GM21786 (cell line): ENCODE measurements at regions not wholly inside any gene's neighbourhood (a gene's known extent, or its start where the extent isn't known, plus 50 kb on each side); places are given as distances from the start of the nearest gene placed in this dataset.

Experiments
- ATAC-seq: cut with Tn5 transposase; IDR thresholded peaks from one replicate; pipeline ENCODE4 v1.9.1; 2021; ENCODE audit not compliant: unreplicated experiment

- ATAC-seq: no peak
Observed at GRCh38 chr1:14181191-14181795, 417.2 kb upstream of the KAZN start.

GRCh38 chr1:14182856-14183255, 415.6 kb upstream of the KAZN start:
- ATAC-seq: no peak

GRCh38 chr1:14183329-14183728, 415.2 kb upstream of the KAZN start:
- no peak for ATAC-seq

- no peak for ATAC-seq
Observed at GRCh38 chr1:14184454-14184853, 414.0 kb upstream of the KAZN start.

- no peak for ATAC-seq
Observed at GRCh38 chr1:14189381-14189780, 409.1 kb upstream of the KAZN start.

GRCh38 chr1:14190508-14190907, 408.0 kb upstream of the KAZN start:
- no peak for ATAC-seq

GRCh38 chr1:14194511-14194910, 404.0 kb upstream of the KAZN start:
- ATAC-seq: no peak

- ATAC-seq: no peak
Observed at GRCh38 chr1:14205066-14205465, 393.4 kb upstream of the KAZN start.

- no peak for ATAC-seq
Observed at GRCh38 chr1:14215151-14215550, 383.3 kb upstream of the KAZN start.

- ATAC-seq: no peak
Observed at GRCh38 chr1:14217384-14217783, 381.1 kb upstream of the KAZN start.

GRCh38 chr1:14220324-14220723, 378.2 kb upstream of the KAZN start:
- no peak for ATAC-seq

- no peak for ATAC-seq
Observed at GRCh38 chr1:14220811-14221210, 377.7 kb upstream of the KAZN start.

- ATAC-seq: no peak
Observed at GRCh38 chr1:14222086-14222485, 376.4 kb upstream of the KAZN start.

- no peak for ATAC-seq
Observed at GRCh38 chr1:14228677-14229076, 369.8 kb upstream of the KAZN start.

GRCh38 chr1:14233510-14233909, 365.0 kb upstream of the KAZN start:
- ATAC-seq: no peak

GRCh38 chr1:14236097-14236496, 362.4 kb upstream of the KAZN start:
- ATAC-seq: no peak

- ATAC-seq: no peak
Observed at GRCh38 chr1:14238472-14239307, 359.8 kb upstream of the KAZN start.

- ATAC-seq: no peak
Observed at GRCh38 chr1:14240265-14240664, 358.2 kb upstream of the KAZN start.

- no peak for ATAC-seq
Observed at GRCh38 chr1:14242123-14242522, 356.4 kb upstream of the KAZN start.

GRCh38 chr1:14242870-14243269, 355.6 kb upstream of the KAZN start:
- ATAC-seq: no peak

- ATAC-seq: no peak
Observed at GRCh38 chr1:14245954-14246353, 352.5 kb upstream of the KAZN start.

GRCh38 chr1:14246471-14246870, 352.0 kb upstream of the KAZN start:
- ATAC-seq: no peak

GRCh38 chr1:14247666-14248065, 350.8 kb upstream of the KAZN start:
- no peak for ATAC-seq
